Activated T-helper 2 cell treated with anti-CD3 and anti-CD28 coated beads, Interferon-gamma antibody, Interleukin-2, Interleukin-4, amounts not matched to agents 10 μg/mL and 5 μg/mL and 100 μg/mL, durations not matched to agents 14 hours and 24 hours and 36 hours (primary cell): ENCODE measurements at regions not wholly inside any gene's neighbourhood (a gene's known extent, or its start where the extent isn't known, plus 50 kb on each side); places are given as distances from the start of the nearest gene placed in this dataset.

Source experiments
- DNase-seq: peaks from one replicate; pipeline ENCODE4 v3.0.0; 2021; ENCODE audit warnings: low spot score
- H3K27ac Mint-ChIP-seq: one replicate; pipeline ENCODE4 v1.8.0; 2021; ENCODE audit warnings: mixed read lengths
- H3K27me3 Mint-ChIP-seq: one replicate; pipeline ENCODE4 v1.8.0; 2021; ENCODE audit warnings: low read depth, mixed read lengths
- H3K36me3 Mint-ChIP-seq: one replicate; pipeline ENCODE4 v1.8.0; 2021; ENCODE audit warnings: low read depth, mixed read lengths
- H3K4me1 Mint-ChIP-seq: one replicate; pipeline ENCODE4 v1.8.0; 2021; ENCODE audit warnings: low read depth, mixed read lengths
- H3K4me3 Mint-ChIP-seq: one replicate; pipeline ENCODE4 v1.8.0; 2021; ENCODE audit warnings: low read depth, mild to moderate bottlenecking, moderate library complexity, mixed read lengths
- H3K9me3 Mint-ChIP-seq: one replicate; pipeline ENCODE4 v1.8.0; 2021; ENCODE audit warnings: mixed read lengths
- intact Hi-C: fragments of 100-400 bp; cut with micrococcal nuclease; formaldehyde crosslinking; loops from one replicate; pipeline ENCODE4 v1.15.1; 2023

DNA sequence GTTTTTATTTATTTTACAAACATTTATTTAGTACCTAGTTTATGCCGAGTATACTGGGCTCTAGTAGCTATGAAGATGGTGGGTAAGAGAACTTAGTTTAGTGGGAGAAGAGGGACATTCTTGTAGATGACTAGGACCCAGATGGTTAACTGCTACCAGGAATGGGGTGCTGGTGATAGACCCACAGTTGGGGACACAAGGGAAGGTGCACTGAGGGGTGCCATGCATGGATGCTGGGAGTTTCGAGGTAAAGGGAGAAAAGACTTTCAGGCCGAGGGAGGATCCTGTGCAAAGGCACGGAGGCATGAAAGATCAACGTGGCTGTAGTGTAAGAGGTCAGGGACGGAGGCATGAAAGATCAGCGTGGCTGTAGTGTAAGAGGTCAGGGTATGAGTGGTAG is 204.2 kb upstream of the HABP2 start:
- intact Hi-C loops, result no loop called here
- no peaks in the 10 kb centered on the region for H3K9me3 Mint-ChIP-seq
- no peak overlapping the region for H3K4me3 Mint-ChIP-seq
- H3K27ac Mint-ChIP-seq, result no peak overlapping the region
- H3K36me3 Mint-ChIP-seq, result no peaks in the 10 kb centered on the region
- no peaks in the 10 kb centered on the region for H3K4me1 Mint-ChIP-seq
- DNase-seq, result no peak
- no peaks in the 10 kb centered on the region for H3K27me3 Mint-ChIP-seq

DNA sequence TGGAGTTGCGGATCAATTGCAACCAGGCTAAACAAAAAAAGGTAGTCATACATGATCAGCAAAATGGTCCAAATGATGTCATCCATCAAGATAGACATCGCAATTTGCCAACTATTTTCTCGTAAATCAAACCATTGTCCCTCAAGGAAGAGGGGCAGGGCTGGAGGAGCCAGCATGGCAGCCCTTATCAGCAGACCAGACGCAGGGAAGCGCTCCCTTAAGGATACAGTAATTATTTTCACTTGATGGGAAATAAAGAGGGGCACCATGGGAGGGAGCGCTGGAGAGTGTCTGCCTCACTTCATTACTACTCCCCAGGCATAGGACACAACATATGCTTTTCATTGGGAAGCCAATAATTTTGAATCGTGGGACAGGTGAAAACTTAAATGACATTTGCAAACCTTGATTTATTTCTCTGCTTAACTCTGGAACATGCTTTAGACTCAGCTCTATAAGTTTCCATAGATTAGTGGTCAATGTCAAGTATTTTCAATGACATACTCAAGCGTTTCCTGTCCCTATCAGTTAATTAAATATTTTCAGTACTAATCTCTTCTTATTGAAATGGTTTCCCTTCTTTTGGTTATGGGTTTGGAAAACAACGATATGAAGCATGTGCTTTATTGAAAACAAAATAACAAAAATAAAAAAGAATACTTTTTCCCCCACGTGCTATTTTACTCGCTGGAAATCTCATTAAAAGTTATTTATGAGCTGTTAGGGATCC is 202.4 kb upstream of the HABP2 start:
- H3K27ac Mint-ChIP-seq, result no peak overlapping the region
- H3K27me3 Mint-ChIP-seq, result no peaks in the 10 kb centered on the region
- H3K36me3 Mint-ChIP-seq, result no peaks in the 10 kb centered on the region
- intact Hi-C loops, result no loop called here
- H3K4me3 Mint-ChIP-seq, result no peak overlapping the region
- H3K9me3 Mint-ChIP-seq, result no peaks in the 10 kb centered on the region
- H3K4me1 Mint-ChIP-seq, result no peaks in the 10 kb centered on the region
- no peak for DNase-seq

DNA sequence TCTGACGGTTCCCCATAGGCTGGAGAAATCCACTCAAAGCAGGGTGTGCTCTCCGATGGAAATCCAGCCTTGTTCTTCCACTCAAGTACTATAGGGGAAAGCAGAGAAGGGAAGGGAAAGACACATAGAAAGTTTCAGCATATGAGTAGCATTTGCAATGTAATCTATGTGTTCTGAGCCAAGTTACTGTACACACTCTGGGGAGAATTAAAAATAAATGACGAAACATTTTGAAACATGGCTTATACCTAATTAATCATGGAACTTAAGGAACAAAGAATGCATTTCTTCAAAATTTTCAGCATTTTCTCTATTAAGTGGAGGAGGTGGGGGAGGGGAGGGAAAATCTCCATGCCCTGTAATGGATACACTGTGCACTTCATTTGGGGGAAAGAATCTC is 198.1 kb upstream of the HABP2 start:
- H3K4me3 Mint-ChIP-seq, result no peak overlapping the region
- no peaks in the 10 kb centered on the region for H3K9me3 Mint-ChIP-seq
- no peaks in the 10 kb centered on the region for H3K27me3 Mint-ChIP-seq
- no peak for DNase-seq
- H3K36me3 Mint-ChIP-seq, result no peaks in the 10 kb centered on the region
- no peak overlapping the region for H3K27ac Mint-ChIP-seq
- H3K4me1 Mint-ChIP-seq, result no peaks in the 10 kb centered on the region
- intact Hi-C loops, result no loop called here

DNA sequence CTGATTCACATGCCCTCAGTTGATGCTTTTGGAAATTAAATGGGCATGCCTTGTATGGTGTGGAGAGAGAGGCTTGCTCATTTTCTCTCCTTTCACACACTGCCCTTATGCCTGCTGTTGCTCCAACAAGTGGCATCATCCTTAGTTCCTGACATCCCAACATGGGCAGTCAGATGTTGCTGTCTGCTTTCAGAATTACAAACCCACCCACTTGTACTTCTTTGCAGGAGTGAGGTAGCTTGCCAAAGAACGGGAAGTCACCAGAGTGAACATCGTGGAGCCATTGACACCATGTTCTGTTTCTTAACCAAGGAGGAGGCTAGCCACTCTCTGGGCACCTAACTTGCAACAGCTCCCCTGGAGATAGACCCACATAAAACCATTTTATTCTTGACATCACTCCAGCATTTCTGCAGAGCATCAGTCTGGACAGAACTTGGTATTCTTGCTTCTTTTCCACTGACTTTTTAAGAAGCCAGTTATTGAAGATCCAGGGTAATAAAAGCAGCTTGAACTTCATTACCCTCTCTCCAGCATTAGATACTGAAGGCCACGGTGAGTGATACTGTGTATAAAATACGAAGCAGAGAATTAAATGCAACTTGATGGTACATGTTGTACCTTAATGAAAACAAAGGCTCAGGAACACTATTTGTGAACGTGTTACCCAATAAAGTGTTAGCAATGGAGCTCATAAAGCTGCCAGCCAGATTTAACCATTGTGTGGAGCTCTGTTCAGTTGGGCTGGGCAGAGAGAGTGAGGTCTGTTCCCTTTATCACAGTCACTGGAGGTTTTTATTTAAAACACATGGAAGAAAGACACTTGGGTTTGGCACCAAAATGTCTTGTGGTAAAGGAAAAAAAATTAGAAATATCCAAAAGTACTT is 195.8 kb upstream of the HABP2 start:
- intact Hi-C loops, result no loop called here
- Mint-ChIP-seq H3K27me3 (no peaks in the 10 kb centered on the region), H3K36me3 (no peaks in the 10 kb centered on the region), H3K4me1 (no peaks in the 10 kb centered on the region), H3K27ac (no peak overlapping the region), H3K9me3 (no peaks in the 10 kb centered on the region), H3K4me3 (no peak overlapping the region)
- DNase-seq, result no peak

DNA sequence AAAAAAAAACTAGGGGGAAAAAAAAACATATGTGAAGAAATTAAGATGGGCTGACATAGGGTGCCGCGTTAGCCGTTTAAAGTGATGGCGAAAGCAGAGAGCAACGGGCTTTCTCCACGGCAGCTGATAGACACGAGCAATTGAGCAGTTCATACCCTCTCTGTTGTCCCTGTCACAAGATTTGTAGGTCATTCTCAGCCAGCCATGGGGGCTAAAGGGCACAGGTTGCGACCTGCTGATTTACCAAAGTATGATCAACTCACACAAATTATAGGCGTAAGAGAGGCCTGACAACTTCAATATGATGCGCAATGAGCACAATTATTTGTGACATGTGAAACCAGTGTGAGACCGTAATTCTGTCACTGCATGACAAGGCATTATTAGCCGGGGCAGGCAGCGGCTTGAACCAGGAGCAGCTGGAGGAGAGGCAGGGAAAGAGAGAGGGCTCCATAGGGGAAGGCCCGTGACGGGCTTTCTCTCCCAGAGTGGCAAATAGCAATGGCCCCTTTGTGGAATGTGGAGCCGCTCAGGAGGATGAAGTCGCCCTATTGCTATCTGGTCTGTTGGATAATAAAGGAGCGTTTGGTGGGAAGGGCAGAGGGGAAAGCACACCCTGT is 195.1 kb upstream of the HABP2 start:
- no peaks in the 10 kb centered on the region for H3K9me3 Mint-ChIP-seq
- intact Hi-C loops, result no loop called here
- no peak for DNase-seq
- no peak overlapping the region for H3K4me3 Mint-ChIP-seq
- H3K36me3 Mint-ChIP-seq, result no peaks in the 10 kb centered on the region
- no peak overlapping the region for H3K27ac Mint-ChIP-seq
- no peaks in the 10 kb centered on the region for H3K27me3 Mint-ChIP-seq
- H3K4me1 Mint-ChIP-seq, result no peaks in the 10 kb centered on the region

DNA sequence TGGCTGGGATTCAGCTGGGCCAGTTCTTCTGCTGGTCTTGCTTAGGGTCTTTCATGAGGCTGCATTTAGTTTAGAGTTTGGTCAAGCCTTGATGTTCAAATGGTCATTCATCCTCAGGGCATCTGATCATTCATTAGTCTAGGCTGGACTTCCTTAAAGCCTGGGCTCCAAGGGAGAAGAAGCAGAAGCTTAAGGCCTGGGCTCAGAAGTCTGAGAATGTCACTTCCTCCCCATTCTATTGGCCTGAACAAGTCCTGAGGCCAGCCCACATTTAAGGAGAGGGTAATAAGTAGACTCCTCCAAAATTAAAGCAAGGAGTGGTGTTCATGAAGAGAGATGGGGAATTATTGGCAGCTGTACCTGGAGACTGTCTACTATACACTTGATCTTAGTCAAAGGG is 193.2 kb upstream of the HABP2 start:
- Mint-ChIP-seq H3K27ac (no peak overlapping the region), H3K9me3 (no peaks in the 10 kb centered on the region), H3K4me3 (no peak overlapping the region), H3K4me1 (no peaks in the 10 kb centered on the region), H3K36me3 (no peaks in the 10 kb centered on the region), H3K27me3 (no peaks in the 10 kb centered on the region)
- intact Hi-C loops, result no loop called here
- DNase-seq, result no peak

DNA sequence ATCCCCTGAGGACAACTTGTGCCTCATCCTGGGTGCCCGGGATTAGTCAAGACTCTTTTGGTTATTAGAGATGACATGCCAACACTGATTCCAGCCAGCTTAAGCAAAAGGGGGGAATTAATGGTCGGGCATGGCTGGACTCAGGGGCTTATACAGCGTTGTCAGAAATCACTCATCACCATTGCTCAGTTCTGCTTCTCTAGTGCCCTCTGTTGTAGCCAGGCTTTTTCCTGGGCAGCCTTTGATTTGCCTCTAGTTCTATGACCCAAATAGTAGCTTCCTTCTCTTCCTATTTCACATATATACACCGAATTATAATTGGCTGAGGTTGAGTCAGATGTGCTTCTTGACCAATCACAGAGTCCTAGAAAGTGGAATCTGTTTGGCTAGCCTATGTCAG is 192.0 kb upstream of the HABP2 start:
- H3K9me3 Mint-ChIP-seq, result no peaks in the 10 kb centered on the region

DNA sequence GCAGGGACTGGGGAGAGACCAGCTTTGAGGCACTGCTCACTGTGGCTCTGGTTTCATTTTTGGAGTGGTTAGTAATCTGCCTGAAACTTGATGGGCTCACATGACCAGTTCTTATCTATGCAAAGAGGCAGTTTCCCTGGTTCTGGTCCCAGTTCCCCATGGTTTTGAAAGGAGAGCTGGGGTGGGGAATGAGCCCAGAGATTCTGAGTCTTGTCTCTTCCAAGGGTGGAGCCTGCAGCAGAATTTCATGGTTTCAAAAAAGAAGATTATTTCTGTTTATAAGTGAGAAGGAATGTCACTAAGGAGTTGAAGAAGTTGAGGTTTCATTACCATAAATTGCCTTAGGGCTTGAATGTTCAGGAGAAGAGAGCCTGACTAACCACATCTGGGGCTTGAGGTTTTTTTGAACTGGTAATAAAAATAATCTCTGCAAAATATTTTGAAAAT is 190.2 kb upstream of the HABP2 start:
- Mint-ChIP-seq H3K36me3 (no peaks in the 10 kb centered on the region), H3K4me1 (no peaks in the 10 kb centered on the region), H3K4me3 (no peak overlapping the region), H3K27ac (no peak overlapping the region), H3K9me3 (no peaks in the 10 kb centered on the region), H3K27me3 (no peaks in the 10 kb centered on the region)
- no peak for DNase-seq
- intact Hi-C loops, result no loop called here

More for the DNA sequence above, 192.0 kb upstream of the HABP2 start:
- Mint-ChIP-seq H3K4me3 (no peak overlapping the region), H3K36me3 (no peaks in the 10 kb centered on the region), H3K27ac (no peak overlapping the region), H3K4me1 (no peaks in the 10 kb centered on the region), H3K27me3 (no peaks in the 10 kb centered on the region)
- no peak for DNase-seq
- intact Hi-C loops, result no loop called here

DNA sequence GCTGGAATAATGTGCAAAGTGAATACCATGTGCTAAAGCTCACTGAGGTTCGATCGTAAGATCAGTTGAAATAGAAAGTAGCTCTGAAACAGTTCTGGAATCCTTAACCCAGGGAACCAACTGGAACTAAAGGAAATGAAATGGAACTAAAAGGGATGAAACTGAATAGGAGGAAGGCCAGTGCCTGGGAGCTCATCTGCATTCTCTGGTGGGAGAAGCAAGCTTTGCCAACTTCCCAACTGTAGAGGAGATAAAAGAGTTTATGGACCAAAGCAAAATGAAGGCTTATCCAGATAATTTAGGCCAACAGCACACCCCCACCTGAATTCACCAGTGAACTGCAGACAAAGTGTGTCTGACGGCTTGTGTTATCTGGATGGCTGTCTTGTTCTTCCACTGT is 188.6 kb upstream of the HABP2 start:
- no peaks in the 10 kb centered on the region for H3K9me3 Mint-ChIP-seq
- no peak overlapping the region for H3K27ac Mint-ChIP-seq
- intact Hi-C loops, result no loop called here
- no peaks in the 10 kb centered on the region for H3K27me3 Mint-ChIP-seq
- H3K36me3 Mint-ChIP-seq, result no peaks in the 10 kb centered on the region
- H3K4me1 Mint-ChIP-seq, result no peaks in the 10 kb centered on the region
- H3K4me3 Mint-ChIP-seq, result no peak overlapping the region
- DNase-seq, result no peak

DNA sequence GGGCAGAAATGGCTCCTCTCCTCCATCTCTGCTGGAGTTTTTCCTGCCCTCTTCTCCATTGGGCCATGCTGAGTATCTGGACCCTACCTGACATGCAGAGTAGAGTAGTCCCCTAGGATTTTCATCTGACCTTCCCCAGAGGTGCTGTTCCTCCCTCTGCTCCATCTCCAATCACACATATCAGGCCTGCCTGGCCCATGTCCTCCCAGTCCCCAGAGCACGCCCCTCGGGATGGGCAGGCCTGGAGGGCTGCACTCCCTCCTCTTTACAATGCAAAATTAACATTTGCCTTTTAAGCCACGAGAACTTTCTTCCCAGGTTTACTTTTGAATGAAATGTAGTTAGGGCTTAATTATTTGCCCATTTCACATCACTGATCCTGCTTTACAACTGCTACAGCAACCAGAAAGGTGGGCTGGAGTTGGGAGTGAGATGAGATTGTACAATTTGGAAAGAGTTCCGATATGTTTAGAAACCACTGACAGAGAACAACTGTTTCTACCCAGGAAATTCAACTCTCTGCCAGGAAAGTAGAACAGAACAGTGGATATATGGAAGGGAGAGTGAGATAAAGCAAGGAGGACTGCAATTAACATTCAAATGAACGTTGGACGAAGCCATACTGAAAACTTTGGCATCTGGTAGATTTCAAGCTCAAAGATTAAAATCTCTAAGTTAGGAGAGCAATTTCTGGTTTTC is 184.0 kb upstream of the HABP2 start:
- no peak for DNase-seq
- no peaks in the 10 kb centered on the region for H3K27me3 Mint-ChIP-seq
- H3K36me3 Mint-ChIP-seq, result no peaks in the 10 kb centered on the region
- intact Hi-C loops, result no loop called here
- H3K9me3 Mint-ChIP-seq, result no peaks in the 10 kb centered on the region
- no peak overlapping the region for H3K4me3 Mint-ChIP-seq
- H3K4me1 Mint-ChIP-seq, result no peaks in the 10 kb centered on the region
- no peak overlapping the region for H3K27ac Mint-ChIP-seq

DNA sequence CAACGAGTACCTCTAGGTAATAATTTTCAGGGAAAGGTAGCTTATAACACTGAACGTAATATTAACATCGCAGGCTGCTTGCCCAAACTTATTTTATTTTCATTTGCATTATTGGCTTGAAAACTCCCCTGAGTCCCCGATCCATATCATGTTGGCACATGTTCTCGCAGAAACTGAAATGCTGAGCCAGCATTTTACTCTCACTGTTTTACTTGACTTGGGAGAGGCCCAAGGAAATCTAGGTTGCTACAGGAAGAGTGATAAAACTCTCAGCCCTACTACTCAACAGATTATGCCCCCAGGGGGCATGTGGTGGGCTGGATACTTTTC is 183.5 kb upstream of the HABP2 start:
- Mint-ChIP-seq H3K36me3 (no peaks in the 10 kb centered on the region), H3K4me3 (no peak overlapping the region), H3K27me3 (no peaks in the 10 kb centered on the region), H3K27ac (no peak overlapping the region), H3K4me1 (no peaks in the 10 kb centered on the region), H3K9me3 (no peaks in the 10 kb centered on the region)
- intact Hi-C loops, result no loop called here
- no peak for DNase-seq

DNA sequence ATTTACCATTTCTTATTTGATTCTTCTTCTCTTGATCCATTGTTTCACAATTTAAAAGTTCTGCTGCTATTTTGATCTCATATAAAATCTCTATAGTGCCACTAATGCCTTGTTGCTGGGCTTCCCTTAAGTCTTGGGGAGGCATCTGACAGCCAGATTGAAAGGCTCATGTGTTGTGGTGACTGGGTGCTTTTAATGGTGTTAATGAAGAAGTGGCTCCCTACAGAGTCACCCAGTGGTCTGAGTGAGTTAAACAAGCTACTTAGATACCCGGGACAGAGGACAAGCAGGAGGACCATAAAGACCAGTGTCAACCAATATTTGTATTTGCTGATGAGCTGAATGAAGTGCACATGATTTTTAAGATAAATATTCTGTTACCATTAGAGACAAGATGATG is 176.4 kb upstream of the HABP2 start:
- Mint-ChIP-seq H3K27me3 (peaks cover 19% of the 10 kb centered on the region), H3K36me3 (no peaks in the 10 kb centered on the region), H3K27ac (no peak overlapping the region), H3K9me3 (no peaks in the 10 kb centered on the region), H3K4me3 (no peak overlapping the region), H3K4me1 (peaks cover 2% of the 10 kb centered on the region)
- intact Hi-C loops, result no loop called here
- no peak for DNase-seq

DNA sequence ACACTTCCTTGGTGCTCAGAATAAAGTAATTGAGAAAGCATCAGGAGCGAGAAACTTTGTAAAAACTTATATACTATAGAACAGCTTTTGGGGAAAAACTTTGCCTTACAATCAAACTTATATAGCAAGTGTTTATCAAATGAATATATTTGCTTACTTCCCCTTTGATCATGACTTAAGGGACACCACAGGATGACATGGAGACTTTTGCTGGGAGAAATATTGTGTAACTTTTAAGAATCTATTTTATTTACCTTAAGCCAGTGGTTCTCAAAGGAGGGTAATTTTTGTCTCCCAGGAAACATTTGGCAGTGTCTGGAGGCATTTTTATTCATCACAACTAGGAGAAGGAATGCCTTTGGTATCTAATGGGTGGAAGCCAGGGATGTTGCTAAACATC is 173.8 kb upstream of the HABP2 start:
- intact Hi-C loops, result no loop called here
- H3K4me3 Mint-ChIP-seq, result no peak overlapping the region
- no peak for DNase-seq
- H3K4me1 Mint-ChIP-seq, result peaks cover 11% of the 10 kb centered on the region
- peaks cover 40% of the 10 kb centered on the region for H3K27me3 Mint-ChIP-seq
- H3K27ac Mint-ChIP-seq, result no peak overlapping the region
- no peaks in the 10 kb centered on the region for H3K36me3 Mint-ChIP-seq
- H3K9me3 Mint-ChIP-seq, result no peaks in the 10 kb centered on the region
